NCI-H446 treated with DMSO at 0.1 percent for 48 hours (cell line): ENCODE measurements at regions not wholly inside any gene's neighbourhood (a gene's known extent, or its start where the extent isn't known, plus 50 kb on each side); places are given as distances from the start of the nearest gene placed in this dataset.
"Not testable (repeated sequence)": the region's sequence is repeated elsewhere in the genome, so short reads cannot be mapped to it uniquely, and the experiment has no call there.

Source experiments
- DNase-seq: peaks from one replicate; lab custom pipeline; 2025; lab: John Stamatoyannopoulos, UW

DNA sequence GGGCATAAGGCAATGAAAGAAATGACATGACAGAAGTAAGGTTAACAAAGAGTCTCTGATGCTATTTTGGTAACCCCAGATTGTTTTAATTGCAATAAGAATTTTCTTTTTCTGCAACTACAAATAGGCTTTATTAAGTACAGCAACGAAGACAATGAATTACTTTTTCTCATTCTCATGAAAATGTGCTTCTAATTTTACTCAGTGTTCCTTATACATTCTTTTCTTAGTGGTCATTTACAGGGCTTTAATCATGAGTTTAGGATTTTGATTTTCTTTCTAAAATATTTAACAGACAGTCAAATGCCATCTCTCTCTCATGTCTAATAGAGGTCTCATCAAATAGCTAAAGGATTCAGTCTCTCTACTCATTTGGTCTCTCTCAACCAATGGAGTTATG lies 452.1 kb downstream of the RAP2B start:
- DNase-seq, result no peak

DNA sequence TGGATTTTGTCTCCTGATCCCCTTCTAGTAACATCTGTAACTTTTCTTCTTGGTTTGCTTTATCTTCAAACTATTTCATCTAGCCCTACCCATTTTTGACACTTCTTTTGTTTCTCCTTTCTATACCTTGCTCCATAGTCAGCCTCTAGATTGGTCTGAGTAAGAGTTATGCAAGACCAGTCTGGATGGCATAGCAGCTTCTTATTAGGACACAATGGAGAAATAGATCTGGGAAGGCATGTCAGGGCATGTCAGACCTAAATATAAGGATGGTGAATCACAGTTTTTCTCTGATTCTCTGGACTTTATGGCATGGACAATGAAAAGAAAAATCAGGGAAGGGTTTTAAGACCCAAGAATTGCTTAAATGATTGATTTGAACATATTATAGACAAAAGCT lies 452.5 kb downstream of the RAP2B start:
- no peak for DNase-seq

DNA sequence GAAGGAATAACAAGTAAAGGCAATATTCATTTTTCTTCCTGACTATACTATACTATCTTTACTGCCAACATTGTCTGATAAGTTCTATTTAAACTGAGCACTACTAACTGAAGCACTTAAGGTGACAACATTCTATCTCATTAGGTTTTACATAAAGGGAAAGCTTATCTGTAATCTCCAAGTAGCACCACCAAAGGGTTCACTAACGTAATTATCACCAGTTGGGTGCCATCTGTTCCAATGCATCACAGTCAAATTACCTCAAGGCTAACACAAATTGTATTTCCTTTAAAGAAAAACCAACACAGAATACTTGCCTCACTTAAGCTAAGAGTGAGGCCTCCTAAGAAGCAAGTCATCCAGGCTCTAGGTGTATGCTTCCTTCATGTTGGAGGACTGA lies 453.8 kb downstream of the RAP2B start:
- no peak for DNase-seq

DNA sequence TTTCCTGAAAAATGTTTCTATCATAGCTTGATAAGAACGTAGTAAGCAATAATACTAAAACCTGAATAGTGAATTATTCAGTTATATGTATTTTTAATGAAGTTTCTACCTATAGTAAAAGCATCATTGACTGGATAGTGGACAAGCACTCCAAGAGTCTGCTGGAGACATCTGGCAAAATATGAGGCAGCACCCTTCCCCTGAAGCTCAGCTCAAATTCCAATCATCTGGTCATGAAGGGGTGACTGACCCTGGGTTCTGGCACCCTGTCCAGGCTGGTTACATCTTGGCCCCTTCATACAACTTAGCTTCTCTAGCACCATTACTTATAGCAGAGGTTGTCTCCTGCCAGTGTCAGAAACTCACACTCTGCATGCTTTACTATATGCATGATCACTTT lies 455.4 kb downstream of the RAP2B start:
- no peak for DNase-seq

DNA sequence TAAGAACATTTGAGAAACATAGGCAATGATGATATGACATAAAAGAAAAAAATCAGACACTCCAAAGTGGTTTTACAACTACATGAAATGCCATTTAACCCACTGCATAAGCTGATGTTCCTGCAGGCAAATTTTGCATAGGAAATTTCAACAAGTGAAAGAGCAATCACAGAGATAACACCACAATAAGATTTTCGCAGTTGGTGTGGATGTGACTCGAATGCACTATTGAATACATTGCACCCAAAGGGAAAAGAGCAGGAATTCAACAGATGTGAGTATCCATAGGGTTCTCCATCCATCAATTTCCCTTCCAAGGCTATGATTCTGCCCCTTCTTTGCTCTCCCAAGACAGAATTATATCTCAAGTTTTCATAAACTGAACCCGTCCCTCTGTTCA lies 456.1 kb downstream of the RAP2B start:
- no peak for DNase-seq

DNA sequence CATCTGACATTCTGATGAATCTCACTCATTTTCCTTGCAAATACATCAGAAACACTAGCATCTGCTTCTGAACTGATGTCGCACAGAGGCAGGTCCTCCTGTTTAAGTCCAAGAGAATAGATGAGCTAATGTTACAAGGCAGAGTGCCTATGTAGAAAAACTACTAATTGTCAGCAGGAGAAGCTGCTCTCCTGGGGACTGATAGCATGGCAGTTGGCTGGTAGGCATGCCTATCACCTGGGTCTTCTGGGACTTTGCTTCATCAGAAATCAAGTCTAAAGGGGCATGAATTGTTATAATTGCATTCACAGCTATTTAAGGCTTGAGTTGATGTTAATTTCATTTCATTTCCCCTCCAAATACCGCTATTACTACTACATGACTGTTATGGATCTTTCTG lies 457.2 kb downstream of the RAP2B start:
- DNase-seq, result no peak

DNA sequence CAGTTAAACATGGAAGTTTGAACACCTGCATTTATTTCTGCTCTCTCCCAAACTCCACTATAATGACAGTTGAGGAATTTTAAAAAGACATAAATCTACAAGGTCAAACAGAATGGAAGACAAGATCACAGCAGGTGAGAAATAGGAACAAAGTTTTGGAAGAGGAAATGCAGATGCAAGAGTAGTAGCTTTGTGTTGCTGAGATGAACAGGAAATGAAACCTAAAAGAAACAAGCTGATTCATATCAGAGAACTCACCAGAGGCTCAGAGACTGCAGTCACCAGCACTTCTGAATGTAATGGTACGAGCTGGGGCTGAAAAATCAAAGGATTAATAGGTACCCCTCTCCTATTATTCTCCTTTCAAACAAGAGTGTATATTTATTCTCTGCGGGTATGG lies 459.9 kb downstream of the RAP2B start:
- DNase-seq, result no peak

DNA sequence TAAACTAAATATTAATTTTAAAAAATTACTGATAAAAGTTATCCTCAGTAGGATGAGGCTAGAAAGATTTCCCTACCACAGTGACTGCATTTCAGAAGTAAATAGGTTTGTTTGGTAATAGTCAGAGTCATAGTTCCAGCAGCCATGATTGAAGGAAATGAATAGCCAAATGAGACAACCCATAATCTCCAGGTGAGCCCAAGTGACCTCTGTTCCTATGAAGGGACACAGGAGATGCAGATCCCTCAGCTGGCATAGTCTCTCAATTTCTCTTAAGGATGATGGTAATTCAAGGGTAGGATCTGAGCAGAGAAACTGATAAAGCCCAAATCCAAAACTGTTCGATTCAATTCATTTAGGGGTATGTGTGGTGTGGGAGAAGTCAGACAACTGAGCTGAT lies 461.8 kb downstream of the RAP2B start:
- DNase-seq, result no peak

DNA sequence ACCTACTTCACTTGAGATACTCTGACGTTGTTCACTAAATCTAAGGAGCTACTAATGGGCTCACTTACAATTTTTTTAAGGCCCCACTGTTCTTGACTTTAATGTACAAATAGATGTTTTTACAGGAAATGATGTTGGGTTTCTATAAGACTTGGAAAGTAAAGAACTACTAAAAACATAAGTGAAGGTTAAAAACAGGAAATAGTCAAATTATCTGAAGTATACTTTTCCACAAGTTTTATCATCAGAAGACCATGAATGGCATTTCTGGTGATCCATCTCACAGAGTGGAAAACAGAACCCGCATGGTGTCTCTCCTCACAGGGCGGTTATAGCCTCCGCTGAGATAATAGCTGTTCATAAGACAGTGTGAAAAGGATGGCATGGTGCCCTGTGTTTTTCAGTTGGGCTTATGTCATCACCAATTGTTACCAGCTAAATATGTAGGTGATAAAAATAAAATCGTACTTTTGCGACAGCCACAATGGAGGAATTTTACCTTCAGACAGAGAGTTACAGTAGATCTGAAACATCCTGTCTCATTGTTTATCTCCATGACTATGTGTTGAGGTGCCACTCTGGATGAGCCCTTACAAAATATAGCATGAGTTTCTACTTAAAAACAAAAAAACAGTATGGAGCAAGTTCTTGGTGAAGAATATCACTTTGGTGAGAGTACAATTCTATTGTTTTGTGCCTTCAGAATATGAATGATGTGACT lies 462.4 kb downstream of the RAP2B start:
- DNase-seq, result no peak

DNA sequence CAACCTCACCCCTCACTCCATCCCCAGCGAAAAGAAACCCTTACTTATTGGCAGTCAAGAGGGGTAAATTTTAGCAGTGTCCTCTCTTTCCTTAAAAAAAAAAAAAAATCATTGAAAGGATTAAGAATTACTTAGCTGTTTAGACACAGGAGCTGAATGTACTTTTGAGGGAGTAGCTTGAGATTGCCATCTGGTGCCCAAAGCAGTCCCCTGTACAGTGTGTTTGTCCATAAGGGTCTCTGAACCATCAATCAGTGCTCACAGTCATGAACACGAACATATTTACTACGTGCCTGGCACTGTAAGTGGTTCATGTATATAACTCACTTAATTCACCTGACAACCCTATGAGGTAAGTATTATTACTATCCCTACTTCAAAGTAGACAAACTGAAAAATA lies 463.5 kb downstream of the RAP2B start:
- DNase-seq, result no peak

DNA sequence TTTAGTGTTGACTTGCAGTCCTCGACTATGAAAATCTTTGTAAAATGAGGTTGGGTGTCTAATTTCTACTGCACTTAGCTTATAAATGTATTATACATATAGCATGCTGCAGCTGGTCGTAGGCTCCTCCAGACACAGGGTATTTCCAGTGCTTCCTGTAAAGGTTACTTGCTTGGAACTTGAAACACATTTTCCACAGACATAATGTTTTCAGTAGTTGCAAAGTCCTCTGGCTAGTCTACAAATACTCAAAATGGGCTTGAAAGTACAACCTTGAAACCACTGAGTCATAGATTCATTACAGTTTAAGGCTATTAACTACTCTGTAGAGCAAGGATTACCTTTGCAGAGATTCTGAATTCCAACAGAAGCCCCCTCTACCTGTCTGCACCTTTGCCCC lies 464.1 kb downstream of the RAP2B start:
- no peak for DNase-seq

DNA sequence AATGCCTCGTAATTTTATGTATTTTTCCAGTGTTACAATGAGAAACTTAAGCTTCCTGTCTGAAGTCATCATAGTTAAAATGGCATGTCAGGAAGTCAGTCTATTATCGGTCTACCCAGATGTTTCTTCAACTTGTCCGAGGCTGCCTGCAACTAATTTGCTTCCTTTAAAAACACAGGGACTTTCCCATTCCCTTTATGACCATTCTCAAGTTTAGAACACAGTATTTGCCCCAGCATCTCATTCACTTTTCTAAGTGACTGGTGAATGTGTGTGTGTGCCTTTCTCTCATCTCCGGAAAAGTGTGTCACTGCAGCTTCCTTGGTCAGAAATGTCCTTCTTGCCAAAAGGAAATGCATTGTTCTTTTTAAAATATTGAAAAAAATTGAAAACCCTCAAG lies 466.6 kb downstream of the RAP2B start:
- no peak for DNase-seq

DNA sequence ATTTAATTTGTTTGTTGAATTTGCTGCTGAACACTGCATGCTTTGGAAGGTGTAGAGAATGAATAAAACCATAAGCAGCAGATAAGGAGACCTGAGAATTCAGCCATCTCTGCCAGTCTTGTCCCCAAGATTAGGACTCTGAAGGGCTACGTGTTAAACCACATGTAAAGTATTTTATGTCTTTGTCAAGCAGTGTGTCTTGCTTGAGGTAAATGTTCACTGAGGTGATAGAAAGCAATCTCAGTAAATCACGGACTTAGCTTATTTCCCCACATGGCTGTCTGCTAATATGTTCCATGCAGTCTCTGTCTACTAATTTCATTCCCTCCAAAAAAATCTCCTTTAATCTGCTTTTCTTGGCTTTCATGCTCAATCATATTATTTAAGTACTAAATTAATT lies 467.1 kb downstream of the RAP2B start:
- DNase-seq, result no peak

DNA sequence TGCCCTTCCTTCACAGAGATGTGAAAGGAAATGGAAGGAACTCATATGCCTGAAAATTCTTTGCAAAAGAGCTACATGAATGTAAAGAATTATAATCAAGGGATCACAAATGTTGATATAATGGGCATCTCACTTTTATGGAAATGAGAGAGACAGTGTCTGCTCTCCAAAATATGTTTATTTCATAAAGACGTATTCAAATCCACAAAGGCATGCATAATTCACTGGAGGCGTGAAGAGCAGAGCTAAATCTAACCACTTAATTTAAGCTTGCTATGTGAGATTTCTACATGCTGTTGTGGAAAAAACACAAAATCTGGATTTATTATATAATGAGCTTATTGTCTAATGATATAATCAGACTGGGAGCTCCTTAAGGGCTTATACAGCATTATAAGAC lies 469.1 kb downstream of the RAP2B start:
- no peak for DNase-seq

DNA sequence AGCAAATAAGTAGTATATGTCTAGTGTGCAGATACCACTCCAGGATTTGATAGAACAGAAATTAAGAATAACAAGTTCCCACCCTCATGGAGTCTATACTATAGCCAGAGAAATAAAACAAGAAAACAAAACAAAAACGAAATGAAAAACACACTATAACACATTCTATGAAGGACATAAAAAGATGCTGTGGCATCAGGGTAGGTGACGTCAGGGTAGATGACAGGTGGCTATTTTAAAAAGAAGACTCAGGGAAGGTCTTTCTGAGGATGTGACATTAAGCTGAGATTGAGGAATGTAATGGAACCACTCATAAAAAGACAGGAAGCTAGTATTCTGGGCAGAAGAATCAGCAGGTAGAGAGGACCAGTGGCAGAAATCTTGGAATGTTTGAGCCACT lies 469.6 kb downstream of the RAP2B start:
- no peak for DNase-seq

DNA sequence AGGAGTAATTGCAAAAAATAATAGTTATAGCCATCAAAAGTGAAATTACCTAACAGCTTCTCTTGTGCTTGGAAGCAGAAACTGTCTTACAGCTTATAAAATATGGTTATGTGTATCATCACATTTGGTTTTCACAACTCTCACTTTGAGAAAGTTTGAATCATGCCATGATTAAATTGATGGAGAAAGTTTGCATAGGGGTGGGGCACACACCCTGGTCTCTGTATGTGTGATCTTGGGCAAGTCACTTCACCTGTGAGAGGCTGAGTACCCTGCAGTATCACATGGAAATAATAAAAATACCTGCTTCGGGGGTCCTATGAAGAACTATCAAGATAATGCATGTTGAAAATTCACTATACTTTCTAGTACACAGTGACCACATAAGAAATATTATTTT lies 471.4 kb downstream of the RAP2B start:
- DNase-seq, result no peak

DNA sequence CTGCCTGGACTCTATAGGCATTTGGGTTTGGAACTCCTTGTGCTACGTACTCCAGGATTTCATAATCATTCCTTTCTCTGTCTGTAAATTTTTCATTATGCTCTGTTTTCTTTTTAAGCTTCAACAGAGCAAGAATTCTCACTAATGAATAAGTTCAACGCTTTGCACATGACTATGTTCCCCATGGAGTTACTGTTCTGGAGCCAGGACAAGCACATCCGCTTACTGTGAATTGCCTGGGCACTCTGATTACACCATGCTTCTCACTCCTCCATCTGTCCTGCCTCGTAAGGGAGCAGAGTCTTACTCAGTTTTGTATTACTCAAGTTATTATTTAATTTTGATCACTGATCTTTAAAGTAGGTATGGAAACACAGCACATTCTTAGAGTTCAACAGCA lies 472.7 kb downstream of the RAP2B start:
- DNase-seq, result no peak

DNA sequence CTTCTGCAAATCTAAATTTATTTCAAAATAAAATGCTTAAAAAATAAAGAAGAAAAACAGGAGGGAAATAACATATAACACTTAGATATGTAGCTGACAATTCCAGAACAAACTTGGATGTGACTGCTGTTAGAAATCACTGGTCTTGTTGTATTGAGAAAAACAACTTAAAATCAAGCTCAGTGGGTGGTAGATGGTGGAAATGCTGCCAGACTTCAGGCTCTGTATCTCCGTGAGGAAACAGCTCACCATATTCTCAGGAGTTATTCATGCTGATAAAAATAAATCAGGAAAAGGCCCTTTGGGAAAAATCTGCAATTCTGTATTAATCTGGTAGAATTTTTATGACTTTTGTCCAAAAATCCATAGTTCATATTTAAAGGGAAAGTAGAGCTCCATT lies 477.6 kb downstream of the RAP2B start:
- DNase-seq, result no peak

DNA sequence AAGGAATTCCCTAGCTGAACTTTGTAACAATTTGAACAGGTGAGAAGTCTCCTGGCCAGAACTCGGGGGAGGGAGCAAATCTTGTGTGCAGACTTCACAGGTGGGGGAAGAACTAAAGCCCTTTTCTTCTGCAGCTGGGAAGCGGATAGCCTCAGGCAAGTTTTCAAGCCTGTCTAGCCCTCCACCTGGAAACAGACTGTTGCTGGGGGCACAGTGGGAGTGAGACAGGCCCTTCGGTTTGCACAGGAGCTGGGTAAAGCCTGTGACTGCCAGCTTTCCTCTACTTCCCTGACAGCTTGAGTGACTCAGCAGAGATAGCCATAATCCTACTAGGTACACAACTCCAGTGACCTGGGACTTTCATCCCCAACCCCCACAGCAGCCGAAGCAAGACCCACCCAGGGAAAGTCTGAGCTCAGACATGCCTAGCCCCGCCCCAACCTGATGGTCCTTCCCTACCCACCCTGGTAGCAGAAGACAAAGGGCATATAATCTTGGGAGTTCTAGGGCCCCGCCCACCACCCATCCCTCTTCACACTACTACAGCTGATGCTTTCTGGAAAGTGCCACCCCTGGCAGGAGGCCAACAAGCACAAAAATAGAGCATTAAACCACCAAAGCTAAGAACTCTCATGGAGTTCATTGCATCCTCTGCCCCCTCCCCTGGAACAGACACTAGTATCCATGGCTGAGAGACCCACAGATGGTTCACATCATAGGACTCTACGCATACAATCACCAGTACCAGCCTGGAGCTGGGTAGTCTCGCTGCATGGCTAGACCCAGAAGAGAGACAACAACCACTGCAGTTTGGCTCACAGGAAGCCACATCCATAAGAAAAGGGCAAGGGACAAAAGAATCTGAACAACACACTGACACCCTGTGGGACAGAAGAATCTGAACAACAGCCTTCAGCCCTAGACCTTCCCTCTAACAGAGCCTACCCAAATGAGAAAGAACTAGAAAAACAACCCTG lies 479.0 kb downstream of the RAP2B start:
- no peak for DNase-seq

DNA sequence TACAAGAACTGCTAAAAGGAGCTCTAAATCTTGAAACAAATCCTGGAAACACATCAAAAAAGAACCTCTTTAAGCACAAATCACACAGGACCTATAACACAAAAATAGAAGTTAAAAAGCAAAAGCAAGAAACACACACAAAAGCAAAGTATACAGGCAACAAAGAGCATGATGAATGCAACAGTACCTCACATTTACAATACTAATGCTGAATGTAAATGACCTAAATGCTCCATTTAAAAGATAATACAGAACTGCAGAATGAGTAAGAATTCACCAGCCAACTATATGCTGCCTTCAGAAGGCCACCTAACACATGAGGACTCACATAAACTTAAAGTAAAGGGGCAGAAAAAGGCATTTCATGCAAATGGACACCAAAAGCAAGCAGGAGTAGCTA lies 478.6 kb upstream of the ARHGEF26 start:
- DNase-seq, result not testable (repeated sequence)

DNA sequence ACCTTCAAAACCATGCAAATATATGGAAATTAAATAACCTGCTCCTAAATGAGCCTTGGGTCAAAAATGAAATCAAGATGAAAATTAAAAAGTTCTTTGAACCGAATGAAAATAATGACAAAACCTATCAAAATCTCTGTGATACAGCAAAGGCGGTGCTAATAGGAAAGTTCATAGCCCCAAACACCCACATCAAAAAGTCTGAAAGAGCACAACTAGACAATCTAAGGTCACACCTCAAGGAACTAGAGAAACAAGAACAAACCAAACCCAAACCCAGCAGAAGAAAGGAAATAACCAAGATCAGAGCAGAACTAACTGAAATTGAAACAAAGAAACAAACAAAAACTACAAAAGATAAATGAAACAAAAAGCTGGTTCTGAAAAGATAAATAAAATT lies 477.7 kb upstream of the ARHGEF26 start:
- not testable (repeated sequence) for DNase-seq

DNA sequence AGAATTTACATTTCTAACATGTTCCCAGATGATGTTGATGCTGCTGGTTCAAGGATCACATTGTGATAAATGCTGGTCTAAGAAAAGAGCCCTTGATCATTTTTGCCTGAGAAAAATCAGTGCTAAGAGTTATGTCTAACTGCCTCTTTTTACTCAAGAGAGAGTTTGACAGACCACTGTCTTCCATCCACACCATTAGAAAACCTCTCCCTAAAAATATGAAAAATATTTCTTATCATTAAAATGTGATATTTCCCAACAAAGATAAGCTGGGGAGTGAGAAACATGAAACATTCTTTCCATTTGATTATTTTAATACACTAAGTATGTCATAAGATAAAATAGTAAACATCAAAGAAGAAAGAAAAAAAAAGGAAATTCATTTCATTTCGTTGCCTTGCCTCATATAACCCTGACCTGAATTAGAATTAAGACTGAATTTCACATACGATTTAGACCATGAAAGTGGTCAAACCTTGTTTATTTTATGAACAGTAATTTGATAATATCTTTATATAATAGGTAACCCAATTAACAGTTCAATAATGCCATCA lies 471.8 kb upstream of the ARHGEF26 start:
- no peak for DNase-seq

DNA sequence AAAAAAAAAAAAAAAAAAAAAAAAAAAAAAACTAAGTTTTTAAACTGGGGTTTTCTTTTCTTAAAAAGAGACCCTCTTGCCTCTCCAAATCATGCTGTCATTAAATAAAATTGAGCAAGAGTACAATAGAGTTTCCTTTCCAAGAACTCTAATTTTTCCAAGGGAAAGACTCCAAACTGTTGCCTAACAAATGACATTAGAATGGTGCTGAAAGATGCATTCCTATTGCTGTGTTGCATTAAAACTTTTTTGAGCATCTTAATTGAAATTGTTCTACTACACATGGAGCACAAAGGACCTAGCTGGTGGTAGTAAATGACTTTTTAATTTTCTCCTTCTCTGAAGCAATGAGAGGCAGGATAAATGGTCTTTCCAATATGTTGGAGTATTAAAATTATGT lies 469.1 kb upstream of the ARHGEF26 start:
- DNase-seq, result no peak
